VCaP (cell line): ENCODE measurements at regions not wholly inside any gene's neighbourhood (a gene's known extent, or its start where the extent isn't known, plus 50 kb on each side); places are given as distances from the start of the nearest gene placed in this dataset.

Experiments
- H3K27ac ChIP-seq: fragments of 450-650 bp; 2 replicates; pipeline ENCODE4 v1.5.1; 2017
- CTCF ChIP-seq: fragments of 450-650 bp; conservative IDR thresholded peaks from 2 replicates; pipeline ENCODE4 v1.5.1; 2017; ENCODE audit warnings: mild to moderate bottlenecking, moderate library complexity

- no peak overlapping the region for H3K27ac ChIP-seq
These were observed 1618.5 kb upstream of the TENM4 start for GRCh38 chr11:81059356-81059755.

GRCh38 chr11:81052344-81053158, 1611.7 kb upstream of the TENM4 start:
- TF ChIP-seq CTCF = no peak
- H3K27ac ChIP-seq = no peak overlapping the region

More at GRCh38 chr11:81059356-81059755, 1618.5 kb upstream of the TENM4 start:
- no peak for TF ChIP-seq CTCF

- H3K27ac ChIP-seq = peak overlapping the region; percentile 72
- TF ChIP-seq CTCF = no peak
These were observed 1599.2 kb upstream of the TENM4 start for GRCh38 chr11:81039916-81040524.

GRCh38 chr11:81036168-81036870, 1595.5 kb upstream of the TENM4 start:
- no peak for TF ChIP-seq CTCF
- no peak overlapping the region for H3K27ac ChIP-seq

- TF ChIP-seq CTCF = no peak
- no peak overlapping the region for H3K27ac ChIP-seq
These were observed 1593.1 kb upstream of the TENM4 start for GRCh38 chr11:81033779-81034540.

GRCh38 chr11:81032906-81033305, 1592.1 kb upstream of the TENM4 start:
- no peak overlapping the region for H3K27ac ChIP-seq
- no peak for TF ChIP-seq CTCF

GRCh38 chr11:81030186-81030585, 1589.4 kb upstream of the TENM4 start:
- TF ChIP-seq CTCF = no peak
- H3K27ac ChIP-seq = no peak overlapping the region
